CD14-positive monocyte (primary cell): ENCODE measurements at regions not wholly inside any gene's neighbourhood (a gene's known extent, or its start where the extent isn't known, plus 50 kb on each side); places are given as distances from the start of the nearest gene placed in this dataset.

ENCODE experiments used
- DNase-seq, 3 donors: peaks; one replicate each; pipeline ENCODE4 v3.0.0-alpha.2; 2011 to 2022
- H2AFZ ChIP-seq: 2 replicates; pipeline ENCODE4 v1.6.0; 2012; ENCODE audit warnings: mild to moderate bottlenecking, low read depth, low read length, inconsistent platforms; ENCODE audit not compliant: insufficient read depth, poor library complexity, severe bottlenecking
- H3K27ac ChIP-seq, 2 donors: 1 replicate in 1 of 2; 2 replicates in 1 of 2; pipeline ENCODE4 v1.5.1; 2012 to 2013; ENCODE audit warnings: low read length in 2 of 2, control low read depth in 1 of 2, inconsistent platforms in 1 of 2, low read depth in 1 of 2, mild to moderate bottlenecking in 1 of 2
- H3K27me3 ChIP-seq, 2 donors: one replicate each; pipeline versions ENCODE4 v1.6.0 to v1.6.1; 2011 to 2013; ENCODE audit warnings: low read length in 2 of 2; ENCODE audit not compliant: control insufficient read depth in 2 of 2, insufficient read depth in 2 of 2
- H3K36me3 ChIP-seq, 2 donors: replicated peaks in 1 of 2; 1 replicate in 1 of 2; 2 replicates in 1 of 2; pipeline versions ENCODE4 v1.5.1 to v1.6.1; 2012 to 2013; ENCODE audit warnings: low read length in 2 of 2, control low read depth in 1 of 2, inconsistent platforms in 1 of 2, mild to moderate bottlenecking in 1 of 2; ENCODE audit not compliant: insufficient read depth in 2 of 2, control insufficient read depth in 1 of 2
- H3K4me1 ChIP-seq, 2 donors: 1 replicate in 1 of 2; 2 replicates in 1 of 2; pipeline versions ENCODE4 v1.5.1 to v1.6.1; 2012 to 2013; ENCODE audit warnings: low read length in 2 of 2, control low read depth in 1 of 2, inconsistent platforms in 1 of 2, mild to moderate bottlenecking in 1 of 2, moderate library complexity in 1 of 2; ENCODE audit not compliant: insufficient read depth in 2 of 2, control insufficient read depth in 1 of 2
- H3K4me2 ChIP-seq: replicated peaks from 2 replicates; pipeline ENCODE3; 2012; ENCODE audit warnings: low read length, moderate library complexity, mild to moderate bottlenecking; ENCODE audit not compliant: poor library complexity, severe bottlenecking; ENCODE audit errors: extremely low read depth
- H3K4me3 ChIP-seq, 3 experiments: fragments of 200-600 bp in 1 of 3; sonication (generic) in 1 of 3; replicated peaks in 1 of 3; 1 replicate in 2 of 3; 2 replicates in 1 of 3; pipeline ENCODE4 v1.5.1; 2011 to 2013; ENCODE audit warnings: low read length in 3 of 3, mild to moderate bottlenecking in 3 of 3, control low read depth in 2 of 3, low read depth in 2 of 3, inconsistent platforms in 1 of 3, moderate library complexity in 1 of 3
- H3K79me2 ChIP-seq: 2 replicates; pipeline ENCODE4 v1.6.0; 2012; ENCODE audit warnings: mild to moderate bottlenecking, control low read depth, inconsistent platforms, low read length, moderate library complexity; ENCODE audit not compliant: insufficient read depth
- H3K9ac ChIP-seq: 2 replicates; pipeline ENCODE4 v1.6.0; 2017; ENCODE audit warnings: low read length, mild to moderate bottlenecking; ENCODE audit not compliant: insufficient read depth, poor library complexity, severe bottlenecking
- H3K9me3 ChIP-seq, 2 donors: replicated peaks in 1 of 2; 1 replicate in 1 of 2; 2 replicates in 1 of 2; pipeline versions ENCODE4 v1.5.1 to v1.6.1; 2012 to 2013; ENCODE audit warnings: low read length in 2 of 2, control low read depth in 1 of 2; ENCODE audit not compliant: control insufficient read depth in 1 of 2, insufficient read depth in 1 of 2
- H4K20me1 ChIP-seq: 2 replicates; pipeline ENCODE4 v1.6.0; 2012; ENCODE audit warnings: mild to moderate bottlenecking, low read length, control low read depth, moderate library complexity; ENCODE audit not compliant: insufficient read depth
- H3K27ac Mint-ChIP-seq, 7 donors: one replicate each; pipeline ENCODE4 v1.8.0; 2020; ENCODE audit warnings: mild to moderate bottlenecking in 7 of 7, mixed read lengths in 7 of 7, moderate library complexity in 6 of 7, inconsistent platforms in 2 of 7
- H3K27me3 Mint-ChIP-seq, 3 donors: one replicate each; pipeline ENCODE4 v1.8.0; 2021 to 2022; ENCODE audit warnings: low read depth in 3 of 3, mild to moderate bottlenecking in 3 of 3, mixed read lengths in 3 of 3, moderate library complexity in 3 of 3, inconsistent platforms in 1 of 3
- H3K36me3 Mint-ChIP-seq, 2 donors: one replicate each; pipeline ENCODE4 v1.8.0; 2020; ENCODE audit warnings: mixed read lengths in 2 of 2, inconsistent platforms in 1 of 2, mild to moderate bottlenecking in 1 of 2
- H3K4me1 Mint-ChIP-seq: one replicate; pipeline ENCODE4 v1.8.0; 2020; ENCODE audit warnings: mild to moderate bottlenecking, mixed read lengths
- H3K4me3 Mint-ChIP-seq, 2 donors: one replicate each; pipeline ENCODE4 v1.8.0; 2020; ENCODE audit warnings: mild to moderate bottlenecking in 2 of 2, mixed read lengths in 2 of 2, moderate library complexity in 1 of 2
- H3K9me3 Mint-ChIP-seq, 7 donors: one replicate each; pipeline ENCODE4 v1.8.0; 2020 to 2022; ENCODE audit warnings: mixed read lengths in 7 of 7, mild to moderate bottlenecking in 6 of 7, moderate library complexity in 6 of 7, inconsistent platforms in 2 of 7
- WGBS: methylation state at CpG from one replicate; pipeline ENCODE4 v1.1.5; 2013; ENCODE audit warnings: missing lambda C conversion rate; ENCODE audit not compliant: insufficient coverage; 5-methylcytosine and 5-hydroxymethylcytosine counted together
- intact Hi-C, 2 donors: fragments of 100-400 bp; cut with micrococcal nuclease; formaldehyde crosslinking; loops; one replicate each; pipeline versions ENCODE4 v1.15.0 to v1.15.1; 2023
- TF ChIP-seq, protein P1 (sequence below): fragments of 200-600 bp; IDR thresholded peaks from one replicate; pipeline ENCODE4 v1.8.0; 2022; ENCODE audit warnings: antibody characterized with exemption, mild to moderate bottlenecking

DNA sequence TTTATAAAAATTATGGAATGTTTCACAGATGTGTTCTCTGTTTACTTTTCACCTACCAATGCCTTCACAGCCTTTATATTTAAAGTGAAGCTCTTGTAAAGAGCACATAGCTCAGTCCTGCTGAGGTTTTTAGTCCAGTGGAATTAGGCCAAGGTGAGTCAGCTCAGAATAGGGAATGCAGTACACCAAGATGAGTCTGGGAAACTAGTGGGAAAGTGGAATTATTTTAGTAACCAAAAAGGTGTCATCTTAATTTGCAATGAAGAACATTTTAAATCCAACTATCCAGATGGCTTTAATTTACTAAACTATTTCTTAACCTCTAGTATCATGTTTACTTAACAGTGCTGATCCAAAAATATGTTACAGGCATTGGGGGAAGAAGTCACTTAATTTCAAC lies 236.3 kb upstream of the CTBP2 start:
- Histone ChIP-seq H3K9ac (no peak overlapping the region), H2AFZ (no peak overlapping the region), H3K4me2 (no peak overlapping the region), H3K36me3 (no peaks in the 10 kb centered on the region), H3K9me3 (no peaks in the 10 kb centered on the region), H3K27me3 (no peaks in the 10 kb centered on the region), H4K20me1 (no peaks in the 10 kb centered on the region), H3K79me2 (no peaks in the 10 kb centered on the region), H3K4me3 (no peak overlapping the region), H3K27ac (no peak overlapping the region), H3K4me1 (no peaks in the 10 kb centered on the region)
- TF ChIP-seq, protein P1, sequence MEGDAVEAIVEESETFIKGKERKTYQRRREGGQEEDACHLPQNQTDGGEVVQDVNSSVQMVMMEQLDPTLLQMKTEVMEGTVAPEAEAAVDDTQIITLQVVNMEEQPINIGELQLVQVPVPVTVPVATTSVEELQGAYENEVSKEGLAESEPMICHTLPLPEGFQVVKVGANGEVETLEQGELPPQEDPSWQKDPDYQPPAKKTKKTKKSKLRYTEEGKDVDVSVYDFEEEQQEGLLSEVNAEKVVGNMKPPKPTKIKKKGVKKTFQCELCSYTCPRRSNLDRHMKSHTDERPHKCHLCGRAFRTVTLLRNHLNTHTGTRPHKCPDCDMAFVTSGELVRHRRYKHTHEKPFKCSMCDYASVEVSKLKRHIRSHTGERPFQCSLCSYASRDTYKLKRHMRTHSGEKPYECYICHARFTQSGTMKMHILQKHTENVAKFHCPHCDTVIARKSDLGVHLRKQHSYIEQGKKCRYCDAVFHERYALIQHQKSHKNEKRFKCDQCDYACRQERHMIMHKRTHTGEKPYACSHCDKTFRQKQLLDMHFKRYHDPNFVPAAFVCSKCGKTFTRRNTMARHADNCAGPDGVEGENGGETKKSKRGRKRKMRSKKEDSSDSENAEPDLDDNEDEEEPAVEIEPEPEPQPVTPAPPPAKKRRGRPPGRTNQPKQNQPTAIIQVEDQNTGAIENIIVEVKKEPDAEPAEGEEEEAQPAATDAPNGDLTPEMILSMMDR: no peak
- Mint-ChIP-seq H3K4me1 (no peaks in the 10 kb centered on the region), H3K9me3 (peaks cover 0 to 2% (median 0%) of the 10 kb centered on the region in 7 donors), H3K27ac (no peak overlapping the region), H3K4me3 (no peak overlapping the region), H3K36me3 (no peaks in the 10 kb centered on the region), H3K27me3 (peaks cover 0 to 2% (median 0%) of the 10 kb centered on the region in 3 donors)
- intact Hi-C loops: no loop called here
- no peak for DNase-seq

DNA sequence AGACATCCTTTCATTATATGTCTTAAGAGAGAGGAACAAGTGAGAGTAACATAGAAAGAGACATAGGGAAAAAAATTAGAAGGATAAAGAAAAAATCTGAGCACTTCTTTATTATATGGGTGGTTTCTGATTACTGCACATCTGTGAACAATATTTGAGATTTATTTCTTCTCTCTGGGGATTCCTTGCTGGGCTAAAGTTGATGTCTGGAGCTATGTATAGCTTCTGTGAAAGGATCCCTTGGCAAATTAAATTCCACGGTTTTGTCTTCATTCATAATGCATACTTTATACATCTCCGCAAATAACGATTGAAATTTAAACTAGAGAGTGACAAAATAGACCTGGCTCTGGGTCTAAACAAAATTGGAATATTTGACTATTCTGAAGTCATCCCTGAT lies 232.2 kb upstream of the CTBP2 start:
- no CpG with 5 or more reads among the region's 3 CpGs for WGBS
- no peak overlapping the region for H3K4me2 ChIP-seq
- H3K27me3 Mint-ChIP-seq: no peaks in the 10 kb centered on the region
- no peak overlapping the region for H3K4me3 ChIP-seq
- no peaks in the 10 kb centered on the region for H3K36me3 Mint-ChIP-seq
- H3K79me2 ChIP-seq: no peaks in the 10 kb centered on the region
- H4K20me1 ChIP-seq: no peaks in the 10 kb centered on the region
- no peak for DNase-seq
- H3K9me3 ChIP-seq: peaks cover 0 to 3% of the 10 kb centered on the region in 2 donors
- H2AFZ ChIP-seq: no peak overlapping the region
- H3K9ac ChIP-seq: no peak overlapping the region
- no peak overlapping the region for H3K27ac ChIP-seq
- H3K27ac Mint-ChIP-seq: no peak overlapping the region
- TF ChIP-seq, protein P1: no peak
- H3K36me3 ChIP-seq: no peaks in the 10 kb centered on the region
- H3K4me1 ChIP-seq: no peaks in the 10 kb centered on the region
- no peak overlapping the region for H3K4me3 Mint-ChIP-seq
- no peaks in the 10 kb centered on the region for H3K4me1 Mint-ChIP-seq
- H3K9me3 Mint-ChIP-seq: peaks cover 4 to 14% (median 9%) of the 10 kb centered on the region in 7 donors
- intact Hi-C loops: no loop called here
- H3K27me3 ChIP-seq: no peaks in the 10 kb centered on the region
